ENCODE measurements at regions not wholly inside any gene's neighbourhood (a gene's known extent, or its start where the extent isn't known, plus 50 kb on each side); places are given as distances from the start of the nearest gene placed in this dataset.

DNA sequence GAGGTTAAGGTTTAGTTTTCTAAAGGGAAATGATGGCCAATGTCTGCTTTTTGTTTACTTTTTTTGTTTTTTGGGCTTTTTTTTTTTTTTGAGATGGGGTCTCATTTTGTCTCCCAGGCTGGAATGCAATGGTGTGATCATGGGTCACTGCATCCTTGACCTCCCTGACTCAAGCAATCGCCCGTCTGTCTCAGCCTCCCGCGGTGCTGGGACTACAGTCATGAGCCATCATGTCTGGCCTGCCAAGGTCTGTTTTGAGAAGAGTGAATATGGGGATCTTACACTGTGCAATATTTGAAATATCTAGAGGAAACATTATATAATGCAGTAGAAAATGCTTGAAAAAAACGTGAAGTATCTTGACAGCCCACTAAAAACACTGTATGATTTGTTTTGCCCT lies 162.5 kb downstream of the GASK1B start:
- H2AFZ ChIP-seq (ENCODE audit: low read depth, low read length), result no peak overlapping the region
- no peak overlapping the region for H3K4me2 ChIP-seq (ENCODE audit: low read length)
- H4K20me1 ChIP-seq (ENCODE audit: insufficient read depth, low read length), result no peaks in the 10 kb centered on the region
- H3K4me3 ChIP-seq (ENCODE audit: low read length), result no peak overlapping the region
- no peak overlapping the region for H3K9ac ChIP-seq (ENCODE audit: low read length)
- H3K4me1 ChIP-seq (ENCODE audit: low read length), result peaks cover 11% of the 10 kb centered on the region
- no peaks in the 10 kb centered on the region for H3K27me3 ChIP-seq (ENCODE audit: low read depth, low read length)
- no peaks in the 10 kb centered on the region for H3K36me3 ChIP-seq (replicated peaks; ENCODE audit: low read depth, low read length)
- H3K79me2 ChIP-seq (ENCODE audit: low read length), result no peaks in the 10 kb centered on the region
- TF ChIP-seq EZH2phosphoT487 (IDR thresholded peaks at IDR 0.05; ENCODE audit: low read depth), result no peak
- no peak for TF ChIP-seq CTCF (IDR thresholded peaks at IDR 0.05; ENCODE audit: low read depth, low read length)
- no peaks in the 10 kb centered on the region for H3K9me3 ChIP-seq (ENCODE audit: insufficient read depth, low read length)
- no peak overlapping the region for H3K27ac ChIP-seq (ENCODE audit: low read length)

DNA sequence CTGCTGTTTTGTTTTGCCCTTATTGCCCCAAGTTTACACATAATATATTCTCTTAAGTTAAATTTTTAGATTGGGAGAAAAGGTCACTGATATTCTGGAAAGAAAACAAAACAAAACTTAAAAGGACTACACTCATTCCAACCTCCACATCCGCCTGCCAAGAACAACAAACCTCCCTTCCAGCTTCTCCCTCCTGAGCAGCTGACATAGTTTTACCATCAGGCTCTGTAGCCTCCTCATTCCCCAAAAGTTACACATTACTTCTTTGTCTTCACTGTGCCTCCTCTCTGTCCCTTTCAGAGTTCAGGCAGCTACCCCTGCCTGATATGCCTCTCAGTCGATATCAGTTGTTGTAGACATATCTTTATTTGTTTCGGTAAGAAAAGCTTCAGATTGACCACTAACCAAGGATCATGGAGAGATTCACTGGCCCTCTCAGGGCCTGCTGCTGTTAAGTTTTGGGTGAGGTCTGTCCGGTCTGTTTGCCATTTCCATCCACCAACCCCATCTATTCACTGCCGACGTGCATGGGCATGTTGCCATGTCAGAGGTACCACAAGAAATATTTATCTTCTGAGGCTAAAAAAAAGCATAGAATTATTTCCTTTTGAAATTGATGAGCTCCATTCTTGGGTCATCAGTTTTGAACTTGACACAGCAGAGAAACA lies 164.1 kb downstream of the GASK1B start:
- H3K36me3 ChIP-seq (replicated peaks; ENCODE audit: low read depth, low read length), result no peaks in the 10 kb centered on the region
- H3K27me3 ChIP-seq (ENCODE audit: low read depth, low read length), result no peaks in the 10 kb centered on the region
- H3K4me3 ChIP-seq (ENCODE audit: low read length), result no peak overlapping the region
- no peak overlapping the region for H3K27ac ChIP-seq (ENCODE audit: low read length)
- H4K20me1 ChIP-seq (ENCODE audit: insufficient read depth, low read length), result no peaks in the 10 kb centered on the region
- peaks cover 4% of the 10 kb centered on the region for H3K4me1 ChIP-seq (ENCODE audit: low read length)
- H3K79me2 ChIP-seq (ENCODE audit: low read length), result no peaks in the 10 kb centered on the region
- TF ChIP-seq EZH2phosphoT487 (IDR thresholded peaks at IDR 0.05; ENCODE audit: low read depth) (no peak), CTCF (IDR thresholded peaks at IDR 0.05; ENCODE audit: low read depth, low read length) (no peak)
- H3K9me3 ChIP-seq (ENCODE audit: insufficient read depth, low read length), result no peaks in the 10 kb centered on the region
- H2AFZ ChIP-seq (ENCODE audit: low read depth, low read length), result no peak overlapping the region
- H3K9ac ChIP-seq (ENCODE audit: low read length), result no peak overlapping the region
- H3K4me2 ChIP-seq (ENCODE audit: low read length), result no peak overlapping the region

DNA sequence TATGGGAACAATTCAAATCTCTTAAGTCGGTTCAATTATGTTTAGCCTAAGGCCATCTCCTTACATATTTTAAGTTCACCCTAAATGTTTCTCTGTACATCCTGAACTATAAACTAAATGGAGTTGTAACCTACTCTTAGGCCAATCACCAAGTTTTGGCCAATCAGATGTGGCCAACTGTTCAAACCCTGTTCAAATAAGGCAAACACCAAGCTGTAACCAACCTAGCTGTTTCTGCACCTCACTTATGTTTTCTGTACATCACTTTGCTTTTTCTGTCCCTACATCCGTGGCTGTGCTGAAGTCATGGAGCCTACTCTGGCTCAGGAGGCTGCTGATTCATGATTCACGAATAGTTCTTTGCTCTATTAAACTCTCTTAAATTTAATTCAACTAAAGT lies 165.3 kb downstream of the GASK1B start:
- Histone ChIP-seq H3K9ac (ENCODE audit: low read length) (no peak overlapping the region), H3K27ac (ENCODE audit: low read length) (no peak overlapping the region), H3K9me3 (ENCODE audit: insufficient read depth, low read length) (no peaks in the 10 kb centered on the region), H3K4me3 (ENCODE audit: low read length) (no peak overlapping the region), H4K20me1 (ENCODE audit: insufficient read depth, low read length) (no peaks in the 10 kb centered on the region), H3K4me2 (ENCODE audit: low read length) (no peak overlapping the region), H3K36me3 (replicated peaks; ENCODE audit: low read depth, low read length) (no peaks in the 10 kb centered on the region), H2AFZ (ENCODE audit: low read depth, low read length) (no peak overlapping the region), H3K4me1 (ENCODE audit: low read length) (peaks cover 4% of the 10 kb centered on the region), H3K79me2 (ENCODE audit: low read length) (no peaks in the 10 kb centered on the region), H3K27me3 (ENCODE audit: low read depth, low read length) (no peaks in the 10 kb centered on the region)
- TF ChIP-seq CTCF (IDR thresholded peaks at IDR 0.05; ENCODE audit: low read depth, low read length) (no peak), EZH2phosphoT487 (IDR thresholded peaks at IDR 0.05; ENCODE audit: low read depth) (no peak)

GRCh38 chr4:158006990-158007389 lies 165.8 kb downstream of the GASK1B start:
- Histone ChIP-seq H3K79me2 (ENCODE audit: low read length) (no peaks in the 10 kb centered on the region), H4K20me1 (ENCODE audit: insufficient read depth, low read length) (no peaks in the 10 kb centered on the region), H3K9me3 (ENCODE audit: insufficient read depth, low read length) (no peaks in the 10 kb centered on the region), H2AFZ (ENCODE audit: low read depth, low read length) (no peak overlapping the region), H3K36me3 (replicated peaks; ENCODE audit: low read depth, low read length) (no peaks in the 10 kb centered on the region), H3K4me3 (ENCODE audit: low read length) (no peak overlapping the region), H3K27me3 (ENCODE audit: low read depth, low read length) (no peaks in the 10 kb centered on the region), H3K9ac (ENCODE audit: low read length) (no peak overlapping the region), H3K4me2 (ENCODE audit: low read length) (no peak overlapping the region), H3K27ac (ENCODE audit: low read length) (no peak overlapping the region), H3K4me1 (ENCODE audit: low read length) (no peaks in the 10 kb centered on the region)
- TF ChIP-seq EZH2phosphoT487 (IDR thresholded peaks at IDR 0.05; ENCODE audit: low read depth) (no peak), CTCF (IDR thresholded peaks at IDR 0.05; ENCODE audit: low read depth, low read length) (no peak)
